Right lobe of liver (tissue), 6 donors: ENCODE measurements at regions not wholly inside any gene's neighbourhood (a gene's known extent, or its start where the extent isn't known, plus 50 kb on each side); places are given as distances from the start of the nearest gene placed in this dataset.
A peak's percentile ranks its signal among the peaks of the same experiment; 100 is the strongest.
"Not testable (repeated sequence)": the region's sequence is repeated elsewhere in the genome, so short reads cannot be mapped to it uniquely, and the experiment has no call there.

Experiments used
- ATAC-seq, 4 donors: fragments of 200-7000 bp; cut with Tn5 transposase; one replicate each; pipeline ENCODE4 v1.9.1; 2020; ENCODE audit warnings: mild to moderate bottlenecking in 4 of 4, moderate library complexity in 4 of 4
- DNase-seq, 3 donors: peaks; one replicate each; pipeline ENCODE4 v3.0.0-alpha.2; 2020
- H3K27ac ChIP-seq, 3 donors: fragments of 200-600 bp; one replicate each; pipeline ENCODE4 v1.8.0; 2022
- H3K27me3 ChIP-seq, 2 donors: fragments of 200-600 bp; one replicate each; pipeline ENCODE4 v1.8.0; 2022
- H3K36me3 ChIP-seq, 4 donors: fragments of 200-600 bp; sonication (generic) in 1 of 4; one replicate each; pipeline versions ENCODE4 v1.5.1 to v1.8.0; 2017 to 2022; ENCODE audit warnings: control low read depth in 1 of 4
- H3K4me1 ChIP-seq, 4 donors: fragments of 200-600 bp; sonication (generic) in 1 of 4; one replicate each; pipeline versions ENCODE4 v1.5.1 to v1.8.0; 2017 to 2022; ENCODE audit warnings: control low read depth in 1 of 4
- H3K4me3 ChIP-seq, 3 donors: fragments of 200-600 bp; one replicate each; pipeline ENCODE4 v1.8.0; 2022
- H3K9me3 ChIP-seq, 4 donors: fragments of 200-600 bp; sonication (generic) in 1 of 4; one replicate each; pipeline versions ENCODE4 v1.5.1 to v1.8.0; 2017 to 2022; ENCODE audit warnings: control low read depth in 1 of 4
- CTCF ChIP-seq, 4 donors: fragments of 200-600 bp in 3 of 4; fragments of 450-650 bp in 1 of 4; IDR thresholded peaks; one replicate each; pipeline versions ENCODE4 v1.5.1 to v1.8.0; 2016 to 2022; ENCODE audit warnings: antibody characterized with exemption in 4 of 4, mild to moderate bottlenecking in 2 of 4
- POLR2A ChIP-seq: fragments of 450-650 bp; IDR thresholded peaks from one replicate; pipeline ENCODE4 v1.6.1; 2017; ENCODE audit warnings: antibody characterized with exemption, mild to moderate bottlenecking
- WGBS: methylation state at CpG from one replicate; pipeline ENCODE4 v1.1.6; 2018; ENCODE audit warnings: low coverage, low lambda C conversion rate; ENCODE audit not compliant: insufficient coverage; ENCODE audit errors: missing lambda C conversion rate; 5-methylcytosine and 5-hydroxymethylcytosine counted together
- intact Hi-C, 2 donors: fragments of 100-400 bp; cut with DNase I; formaldehyde crosslinking; loops; one replicate each; pipeline versions ENCODE4 v1.11.2 to v1.14.1; 2022
- donor health status: DM: no; HTN: yes; CAD: no.
- donor health status: DM: no; HTN: no; CAD: no.
- donor health status: DM: no; HTN: no; CAD: no.
- donor health status: DM: no; HTN: yes; CAD: no.
- donor health status: DM: no; HTN: yes; CAD: no.

GRCh38 chr13:81109026-81109425 lies 768.1 kb upstream of the SPRY2 start:
- no peaks in the 10 kb centered on the region for H3K4me1 ChIP-seq
- intact Hi-C loops = no loop called here
- WGBS = 93% methylated on average over 1 of the region's 1 CpG
- no peaks in the 10 kb centered on the region for H3K27me3 ChIP-seq
- ATAC-seq (no peak), DNase-seq (no peak)
- H3K4me3 ChIP-seq = no peak overlapping the region
- no peaks in the 10 kb centered on the region for H3K9me3 ChIP-seq
- H3K27ac ChIP-seq = no peak overlapping the region
- H3K36me3 ChIP-seq = no peaks in the 10 kb centered on the region
- TF ChIP-seq POLR2A (no peak), CTCF (IDR thresholded peaks at IDR 0.05) (no peak)

GRCh38 chr13:81106348-81106747 lies 765.4 kb upstream of the SPRY2 start:
- no peaks in the 10 kb centered on the region for H3K9me3 ChIP-seq
- 17% methylated on average over 7 of the region's 7 CpGs for WGBS
- no peaks in the 10 kb centered on the region for H3K36me3 ChIP-seq
- ATAC-seq = peak in 1 of 4 donors; percentile 30
- no peaks in the 10 kb centered on the region for H3K27me3 ChIP-seq
- H3K4me3 ChIP-seq = no peak overlapping the region
- DNase-seq = no peak
- H3K27ac ChIP-seq = no peak overlapping the region
- intact Hi-C loops = no loop called here
- TF ChIP-seq POLR2A = no peak
- no peak for TF ChIP-seq CTCF (IDR thresholded peaks at IDR 0.05)
- H3K4me1 ChIP-seq = no peaks in the 10 kb centered on the region

- 70% methylated on average over 1 of the region's 1 CpG for WGBS
- no peak overlapping the region for H3K27ac ChIP-seq
- H3K4me3 ChIP-seq = no peak overlapping the region
- no peaks in the 10 kb centered on the region for H3K27me3 ChIP-seq
- intact Hi-C loops = no loop called here
- H3K36me3 ChIP-seq = no peaks in the 10 kb centered on the region
- TF ChIP-seq CTCF (IDR thresholded peaks at IDR 0.05) (no peak), POLR2A (no peak)
- no peaks in the 10 kb centered on the region for H3K4me1 ChIP-seq
- no peaks in the 10 kb centered on the region for H3K9me3 ChIP-seq
- ATAC-seq (no peak), DNase-seq (no peak)
Observed at GRCh38 chr13:81104035-81104715, 763.2 kb upstream of the SPRY2 start.

- ATAC-seq, H3K27ac ChIP-seq, H3K36me3 ChIP-seq, intact Hi-C loops, H3K4me1 ChIP-seq, H3K27me3 ChIP-seq, H3K9me3 ChIP-seq, H3K4me3 ChIP-seq: not testable (repeated sequence)
- 80% methylated on average over 1 of the region's 27 CpGs for WGBS
- peak in 1 of 3 donors; percentile 39 for DNase-seq
Observed at GRCh38 chr13:81102066-81102465, 761.1 kb upstream of the SPRY2 start.

DNA sequence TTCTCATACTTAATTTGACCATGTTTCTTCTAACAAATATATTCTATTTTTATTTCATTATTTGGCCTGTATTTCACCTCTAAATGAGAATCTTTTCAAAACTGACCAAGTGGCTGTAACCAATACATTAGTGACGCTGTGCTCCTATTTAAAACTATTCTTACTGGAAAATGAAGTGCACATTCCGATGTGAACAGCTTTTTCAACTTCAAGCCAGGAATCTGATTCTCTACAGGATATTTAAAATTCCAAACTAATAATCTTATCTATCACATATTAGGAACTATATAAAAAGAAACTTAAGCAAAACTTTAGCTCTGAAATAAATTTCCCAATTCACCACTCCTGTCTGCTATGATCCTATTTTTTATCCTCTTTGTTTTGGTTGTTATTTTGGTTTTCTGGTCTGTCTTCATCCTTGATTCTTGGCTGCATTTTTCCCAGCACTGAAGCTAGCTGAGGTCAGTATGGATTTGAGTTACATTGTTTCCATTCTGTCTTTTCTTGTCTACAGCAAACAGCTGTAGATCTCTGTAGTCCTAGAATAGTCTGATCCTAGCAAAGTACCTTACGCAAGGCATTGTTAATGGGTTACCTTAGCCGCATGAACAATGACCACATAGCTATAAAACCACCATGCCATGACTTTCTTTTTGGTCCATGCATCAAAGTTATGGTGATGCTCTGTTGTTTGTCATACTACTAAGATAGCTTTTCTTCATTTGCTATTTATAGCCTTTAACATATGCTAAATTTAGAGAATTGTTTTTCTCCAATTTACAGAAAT lies 748.6 kb upstream of the SPRY2 start:
- H3K27me3 ChIP-seq = peaks cover 0 to 4% of the 10 kb centered on the region in 2 donors
- intact Hi-C loops = no loop called here
- H3K36me3 ChIP-seq = no peaks in the 10 kb centered on the region
- ATAC-seq (no peak), DNase-seq (no peak)
- no peaks in the 10 kb centered on the region for H3K4me1 ChIP-seq
- 58% methylated on average over 4 of the region's 4 CpGs for WGBS
- H3K27ac ChIP-seq = no peak overlapping the region
- no peaks in the 10 kb centered on the region for H3K9me3 ChIP-seq
- TF ChIP-seq CTCF (IDR thresholded peaks at IDR 0.05) (no peak), POLR2A (no peak)
- no peak overlapping the region for H3K4me3 ChIP-seq
